ENCODE measurements at regions not wholly inside any gene's neighbourhood (a gene's known extent, or its start where the extent isn't known, plus 50 kb on each side); places are given as distances from the start of the nearest gene placed in this dataset.

DNA sequence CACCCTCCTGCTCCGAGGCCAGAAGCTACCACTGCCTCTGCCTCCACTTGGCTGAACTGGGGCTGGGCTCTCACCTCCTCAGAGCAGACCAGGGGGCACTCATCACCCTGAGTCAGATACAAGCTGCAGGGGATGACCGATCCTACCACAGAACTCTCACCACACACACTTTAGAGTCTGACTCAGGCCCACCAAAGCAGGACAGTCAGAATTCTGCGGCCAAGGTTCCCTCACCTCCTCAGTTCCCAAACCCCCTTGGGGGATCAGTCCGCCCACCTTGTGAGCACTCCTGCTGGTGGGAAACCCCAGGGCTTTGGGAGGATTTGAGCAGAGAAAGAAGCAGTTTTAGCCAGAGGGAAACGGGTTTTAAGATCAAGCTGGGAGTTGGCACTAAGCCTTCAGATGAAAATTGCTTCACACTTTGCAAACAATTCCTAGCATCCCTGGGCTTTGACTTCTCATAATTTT lies 587.8 kb upstream of the JAG1 start:
- TF ChIP-seq, protein P1, sequence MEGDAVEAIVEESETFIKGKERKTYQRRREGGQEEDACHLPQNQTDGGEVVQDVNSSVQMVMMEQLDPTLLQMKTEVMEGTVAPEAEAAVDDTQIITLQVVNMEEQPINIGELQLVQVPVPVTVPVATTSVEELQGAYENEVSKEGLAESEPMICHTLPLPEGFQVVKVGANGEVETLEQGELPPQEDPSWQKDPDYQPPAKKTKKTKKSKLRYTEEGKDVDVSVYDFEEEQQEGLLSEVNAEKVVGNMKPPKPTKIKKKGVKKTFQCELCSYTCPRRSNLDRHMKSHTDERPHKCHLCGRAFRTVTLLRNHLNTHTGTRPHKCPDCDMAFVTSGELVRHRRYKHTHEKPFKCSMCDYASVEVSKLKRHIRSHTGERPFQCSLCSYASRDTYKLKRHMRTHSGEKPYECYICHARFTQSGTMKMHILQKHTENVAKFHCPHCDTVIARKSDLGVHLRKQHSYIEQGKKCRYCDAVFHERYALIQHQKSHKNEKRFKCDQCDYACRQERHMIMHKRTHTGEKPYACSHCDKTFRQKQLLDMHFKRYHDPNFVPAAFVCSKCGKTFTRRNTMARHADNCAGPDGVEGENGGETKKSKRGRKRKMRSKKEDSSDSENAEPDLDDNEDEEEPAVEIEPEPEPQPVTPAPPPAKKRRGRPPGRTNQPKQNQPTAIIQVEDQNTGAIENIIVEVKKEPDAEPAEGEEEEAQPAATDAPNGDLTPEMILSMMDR (IDR thresholded peaks at IDR 0.05; ENCODE audit: unreplicated experiment), result no peak
- DNase-seq, result no peak
- BruUV-seq (replicated peaks), result no TSS peak
- peaks cover 24% of the 10 kb centered on the region for H3K4me1 Mint-ChIP-seq (ENCODE audit: low read depth, unreplicated experiment)
- no peaks in the 10 kb centered on the region for H3K27me3 Mint-ChIP-seq (ENCODE audit: unreplicated experiment)
- no peak overlapping the region for H3K27ac Mint-ChIP-seq (ENCODE audit: unreplicated experiment)
- peaks cover 5% of the 10 kb centered on the region for H3K36me3 Mint-ChIP-seq (ENCODE audit: insufficient read depth, unreplicated experiment)
- intact Hi-C loops (cut with micrococcal nuclease; ENCODE audit: unreplicated experiment), result no loop called here
- H3K9me3 Mint-ChIP-seq (ENCODE audit: low read depth, unreplicated experiment), result no peaks in the 10 kb centered on the region
- CTCF ChIA-PET, result no interaction called here
- H3K4me3 Mint-ChIP-seq (ENCODE audit: low read depth, unreplicated experiment), result no peak overlapping the region

DNA sequence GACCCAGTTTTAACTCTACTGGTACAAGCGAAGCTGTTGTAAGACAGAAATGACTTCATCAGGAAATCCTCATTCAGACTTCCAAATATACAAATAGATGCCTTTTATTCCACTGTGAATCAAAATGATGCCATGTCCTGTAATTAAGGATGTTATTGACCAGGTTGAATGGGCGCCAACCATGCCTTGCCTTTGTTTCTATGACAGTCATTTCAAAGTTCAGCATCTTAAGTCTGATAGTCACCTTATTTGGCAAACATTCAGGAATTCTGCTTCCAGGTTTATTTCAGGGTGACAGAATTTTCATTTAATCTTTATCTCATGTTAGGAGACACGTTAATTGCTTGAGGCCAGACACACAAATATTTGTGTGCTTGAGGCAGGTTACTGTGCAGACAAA lies 592.8 kb upstream of the JAG1 start:
- TF ChIP-seq, protein P1 (IDR thresholded peaks at IDR 0.05; ENCODE audit: unreplicated experiment), result no peak
- H3K4me3 Mint-ChIP-seq (ENCODE audit: low read depth, unreplicated experiment), result peak overlapping the region; percentile 31
- DNase-seq, result peak; percentile 45
- peaks cover 13% of the 10 kb centered on the region for H3K36me3 Mint-ChIP-seq (ENCODE audit: insufficient read depth, unreplicated experiment)
- BruUV-seq (replicated peaks), result no TSS peak
- CTCF ChIA-PET, result interaction anchor here (0.6 to 2.0 kb wide), 9 partner anchors 44 to 601 kb away, joined by 3 to 16 read pairs (median 5); partner anchors contain the start of gene JAG1
- H3K9me3 Mint-ChIP-seq (ENCODE audit: low read depth, unreplicated experiment), result no peaks in the 10 kb centered on the region
- H3K4me1 Mint-ChIP-seq (ENCODE audit: low read depth, unreplicated experiment), result peaks cover 61% of the 10 kb centered on the region
- no peaks in the 10 kb centered on the region for H3K27me3 Mint-ChIP-seq (ENCODE audit: unreplicated experiment)
- peak overlapping the region; percentile 59 for H3K27ac Mint-ChIP-seq (ENCODE audit: unreplicated experiment)
- intact Hi-C loops (cut with micrococcal nuclease; ENCODE audit: unreplicated experiment), result loop anchor here (2.0 kb wide), 3 partner anchors 58 to 560 kb away; no protein-coding TSS in a partner anchor

- DNase-seq, result peak; percentile 52
- CTCF ChIA-PET, result interaction anchor here (0.6 to 2.0 kb wide), 14 partner anchors 9 to 1191 kb away, joined by 3 to 16 read pairs (median 6); partner anchors contain the start of gene JAG1
- peaks cover 13% of the 10 kb centered on the region for H3K36me3 Mint-ChIP-seq (ENCODE audit: insufficient read depth, unreplicated experiment)
- peak overlapping the region; percentile 31 for H3K4me3 Mint-ChIP-seq (ENCODE audit: low read depth, unreplicated experiment)
- H3K4me1 Mint-ChIP-seq (ENCODE audit: low read depth, unreplicated experiment), result peaks cover 61% of the 10 kb centered on the region
- H3K27ac Mint-ChIP-seq (ENCODE audit: unreplicated experiment), result peak overlapping the region; percentile 59
- H3K9me3 Mint-ChIP-seq (ENCODE audit: low read depth, unreplicated experiment), result no peaks in the 10 kb centered on the region
- no TSS peak for BruUV-seq (replicated peaks)
- H3K27me3 Mint-ChIP-seq (ENCODE audit: unreplicated experiment), result no peaks in the 10 kb centered on the region
- TF ChIP-seq, protein P1 (IDR thresholded peaks at IDR 0.05; ENCODE audit: unreplicated experiment), result no peak
- intact Hi-C loops (cut with micrococcal nuclease; ENCODE audit: unreplicated experiment), result loop anchor here (2.0 kb wide), 3 partner anchors 58 to 560 kb away; no protein-coding TSS in a partner anchor
Observed at GRCh38 chr20:11267131-11267761, 593.4 kb upstream of the JAG1 start.

DNA sequence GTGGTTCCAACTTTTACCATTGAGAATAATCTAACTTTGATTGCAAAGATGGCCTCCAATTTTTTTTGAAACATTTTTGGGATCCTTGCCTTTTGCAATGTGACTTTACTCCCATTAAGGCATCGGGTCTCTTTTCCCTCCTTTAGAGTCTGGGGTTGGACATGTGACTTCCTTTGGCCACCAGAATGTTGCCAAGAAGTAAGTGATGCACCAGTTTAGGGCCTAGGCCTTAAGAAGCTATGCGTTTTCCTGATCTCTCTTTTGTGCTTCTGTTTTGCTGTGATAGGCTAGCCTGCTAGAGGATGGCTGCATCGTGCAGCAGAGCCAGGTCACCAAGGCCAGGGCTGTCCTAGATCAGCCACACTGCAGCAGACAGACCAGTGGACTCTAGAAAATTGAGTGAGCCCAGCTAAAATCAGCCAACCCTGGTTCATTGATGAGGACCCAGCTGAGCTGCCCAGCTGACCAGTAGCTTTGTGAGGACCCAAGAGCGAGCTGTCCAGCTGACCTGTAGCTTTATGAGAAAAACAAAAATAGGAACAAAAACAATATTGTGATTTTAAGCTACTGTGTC lies 594.0 kb upstream of the JAG1 start:
- Mint-ChIP-seq H3K4me3 (ENCODE audit: low read depth, unreplicated experiment) (peak overlapping the region; percentile 31), H3K9me3 (ENCODE audit: low read depth, unreplicated experiment) (no peaks in the 10 kb centered on the region), H3K27ac (ENCODE audit: unreplicated experiment) (peak overlapping the region; percentile 59), H3K36me3 (ENCODE audit: insufficient read depth, unreplicated experiment) (peaks cover 13% of the 10 kb centered on the region), H3K4me1 (ENCODE audit: low read depth, unreplicated experiment) (peaks cover 61% of the 10 kb centered on the region), H3K27me3 (ENCODE audit: unreplicated experiment) (no peaks in the 10 kb centered on the region)
- DNase-seq, result no peak
- TF ChIP-seq, protein P1 (IDR thresholded peaks at IDR 0.05; ENCODE audit: unreplicated experiment), result no peak
- intact Hi-C loops (cut with micrococcal nuclease; ENCODE audit: unreplicated experiment), result loop anchor here (2.0 kb wide), 3 partner anchors 59 to 561 kb away; no protein-coding TSS in a partner anchor
- BruUV-seq (replicated peaks), result no TSS peak
- CTCF ChIA-PET, result interaction anchor here (0.6 to 2.0 kb wide), 11 partner anchors 50 to 1191 kb away, joined by 3 to 16 read pairs (median 6); partner anchors contain the start of gene JAG1

Measured in Calu3 (cell line).